ENCODE measurements at regions not wholly inside any gene's neighbourhood (a gene's known extent, or its start where the extent isn't known, plus 50 kb on each side); places are given as distances from the start of the nearest gene placed in this dataset.
"Not testable (repeated sequence)": the region's sequence is repeated elsewhere in the genome, so short reads cannot be mapped to it uniquely, and the experiment has no call there.

- Histone ChIP-seq H3K9me3 (ENCODE audit: control insufficient read depth, insufficient read depth, low read length) (no peaks in the 10 kb centered on the region), H3K27me3 (ENCODE audit: control insufficient read depth, insufficient read depth, low read length) (no peaks in the 10 kb centered on the region), H3K9ac (ENCODE audit: low read depth, low read length) (no peak overlapping the region), H3K4me1 (ENCODE audit: control insufficient read depth, insufficient read depth, low read length) (peaks cover 6% of the 10 kb centered on the region), H3K36me3 (ENCODE audit: control insufficient read depth, insufficient read depth, low read length) (no peaks in the 10 kb centered on the region), H3K4me3 (ENCODE audit: low read depth, low read length) (no peak overlapping the region)
Measured at GRCh38 chr7:41415471-41416207, 287.3 kb downstream of the INHBA start.

- H3K9ac ChIP-seq (ENCODE audit: low read depth, low read length): no peak overlapping the region
- no peaks in the 10 kb centered on the region for H3K9me3 ChIP-seq (ENCODE audit: control insufficient read depth, insufficient read depth, low read length)
- no peaks in the 10 kb centered on the region for H3K27me3 ChIP-seq (ENCODE audit: control insufficient read depth, insufficient read depth, low read length)
- H3K36me3 ChIP-seq (ENCODE audit: control insufficient read depth, insufficient read depth, low read length): no peaks in the 10 kb centered on the region
- H3K4me3 ChIP-seq (ENCODE audit: low read depth, low read length): no peak overlapping the region
- H3K4me1 ChIP-seq (ENCODE audit: control insufficient read depth, insufficient read depth, low read length): peaks cover 6% of the 10 kb centered on the region
Measured at GRCh38 chr7:41415051-41415450, 287.8 kb downstream of the INHBA start.

GRCh38 chr7:41404375-41405074, 298.4 kb downstream of the INHBA start:
- no peaks in the 10 kb centered on the region for H3K36me3 ChIP-seq (ENCODE audit: control insufficient read depth, insufficient read depth, low read length)
- H3K9me3 ChIP-seq (ENCODE audit: control insufficient read depth, insufficient read depth, low read length): no peaks in the 10 kb centered on the region
- H3K9ac ChIP-seq (ENCODE audit: low read depth, low read length): no peak overlapping the region
- H3K27me3 ChIP-seq (ENCODE audit: control insufficient read depth, insufficient read depth, low read length): no peaks in the 10 kb centered on the region
- no peak overlapping the region for H3K4me3 ChIP-seq (ENCODE audit: low read depth, low read length)
- H3K4me1 ChIP-seq (ENCODE audit: control insufficient read depth, insufficient read depth, low read length): peaks cover 2% of the 10 kb centered on the region

- Histone ChIP-seq H3K36me3 (ENCODE audit: control insufficient read depth, insufficient read depth, low read length) (no peaks in the 10 kb centered on the region), H3K4me1 (ENCODE audit: control insufficient read depth, insufficient read depth, low read length) (peaks cover 2% of the 10 kb centered on the region), H3K4me3 (ENCODE audit: low read depth, low read length) (no peak overlapping the region), H3K9ac (ENCODE audit: low read depth, low read length) (no peak overlapping the region), H3K9me3 (ENCODE audit: control insufficient read depth, insufficient read depth, low read length) (no peaks in the 10 kb centered on the region), H3K27me3 (ENCODE audit: control insufficient read depth, insufficient read depth, low read length) (no peaks in the 10 kb centered on the region)
Measured at GRCh38 chr7:41403291-41403690, 299.6 kb downstream of the INHBA start.

GRCh38 chr7:41401833-41402232, 301.1 kb downstream of the INHBA start:
- no peaks in the 10 kb centered on the region for H3K27me3 ChIP-seq (ENCODE audit: control insufficient read depth, insufficient read depth, low read length)
- H3K9me3 ChIP-seq (ENCODE audit: control insufficient read depth, insufficient read depth, low read length): no peaks in the 10 kb centered on the region
- H3K9ac ChIP-seq (ENCODE audit: low read depth, low read length): no peak overlapping the region

GRCh38 chr7:41399171-41399570, 303.7 kb downstream of the INHBA start:
- Histone ChIP-seq H3K9ac (ENCODE audit: low read depth, low read length) (no peak overlapping the region), H3K27me3 (ENCODE audit: control insufficient read depth, insufficient read depth, low read length) (no peaks in the 10 kb centered on the region), H3K9me3 (ENCODE audit: control insufficient read depth, insufficient read depth, low read length) (no peaks in the 10 kb centered on the region)

More at GRCh38 chr7:41401833-41402232, 301.1 kb downstream of the INHBA start:
- Histone ChIP-seq H3K36me3 (ENCODE audit: control insufficient read depth, insufficient read depth, low read length) (no peaks in the 10 kb centered on the region), H3K4me1 (ENCODE audit: control insufficient read depth, insufficient read depth, low read length) (peaks cover 2% of the 10 kb centered on the region), H3K4me3 (ENCODE audit: low read depth, low read length) (no peak overlapping the region)

GRCh38 chr7:41391818-41392217, 311.1 kb downstream of the INHBA start:
- no peak overlapping the region for H3K9ac ChIP-seq (ENCODE audit: low read depth, low read length)
- H3K27me3 ChIP-seq (ENCODE audit: control insufficient read depth, insufficient read depth, low read length): no peaks in the 10 kb centered on the region
- H3K9me3 ChIP-seq (ENCODE audit: control insufficient read depth, insufficient read depth, low read length): no peaks in the 10 kb centered on the region
- H3K36me3 ChIP-seq (ENCODE audit: control insufficient read depth, insufficient read depth, low read length): no peaks in the 10 kb centered on the region
- H3K4me3 ChIP-seq (ENCODE audit: low read depth, low read length): no peak overlapping the region
- no peaks in the 10 kb centered on the region for H3K4me1 ChIP-seq (ENCODE audit: control insufficient read depth, insufficient read depth, low read length)

More at GRCh38 chr7:41399171-41399570, 303.7 kb downstream of the INHBA start:
- Histone ChIP-seq H3K4me3 (ENCODE audit: low read depth, low read length) (no peak overlapping the region), H3K36me3 (ENCODE audit: control insufficient read depth, insufficient read depth, low read length) (no peaks in the 10 kb centered on the region), H3K4me1 (ENCODE audit: control insufficient read depth, insufficient read depth, low read length) (peaks cover 2% of the 10 kb centered on the region)

- H3K27me3 ChIP-seq (ENCODE audit: control insufficient read depth, insufficient read depth, low read length); H3K36me3 ChIP-seq (ENCODE audit: control insufficient read depth, insufficient read depth, low read length); H3K4me1 ChIP-seq (ENCODE audit: control insufficient read depth, insufficient read depth, low read length); H3K9me3 ChIP-seq (ENCODE audit: control insufficient read depth, insufficient read depth, low read length); H3K9ac ChIP-seq (ENCODE audit: low read depth, low read length); H3K4me3 ChIP-seq (ENCODE audit: low read depth, low read length): not testable (repeated sequence)
Measured at GRCh38 chr7:41388933-41389332, 314.0 kb downstream of the INHBA start.

- Histone ChIP-seq H3K36me3 (ENCODE audit: control insufficient read depth, insufficient read depth, low read length) (no peaks in the 10 kb centered on the region), H3K27me3 (ENCODE audit: control insufficient read depth, insufficient read depth, low read length) (no peaks in the 10 kb centered on the region), H3K4me1 (ENCODE audit: control insufficient read depth, insufficient read depth, low read length) (no peaks in the 10 kb centered on the region), H3K9me3 (ENCODE audit: control insufficient read depth, insufficient read depth, low read length) (no peaks in the 10 kb centered on the region), H3K9ac (ENCODE audit: low read depth, low read length) (no peak overlapping the region), H3K4me3 (ENCODE audit: low read depth, low read length) (no peak overlapping the region)
Measured at GRCh38 chr7:41385996-41386395, 316.9 kb downstream of the INHBA start.

GRCh38 chr7:41384418-41384817, 318.5 kb downstream of the INHBA start:
- H3K4me1 ChIP-seq (ENCODE audit: control insufficient read depth, insufficient read depth, low read length): no peaks in the 10 kb centered on the region
- no peak overlapping the region for H3K9ac ChIP-seq (ENCODE audit: low read depth, low read length)
- H3K9me3 ChIP-seq (ENCODE audit: control insufficient read depth, insufficient read depth, low read length): no peaks in the 10 kb centered on the region
- H3K27me3 ChIP-seq (ENCODE audit: control insufficient read depth, insufficient read depth, low read length): no peaks in the 10 kb centered on the region
- no peaks in the 10 kb centered on the region for H3K36me3 ChIP-seq (ENCODE audit: control insufficient read depth, insufficient read depth, low read length)
- H3K4me3 ChIP-seq (ENCODE audit: low read depth, low read length): no peak overlapping the region

- no peak overlapping the region for H3K4me3 ChIP-seq (ENCODE audit: low read depth, low read length)
- no peaks in the 10 kb centered on the region for H3K4me1 ChIP-seq (ENCODE audit: control insufficient read depth, insufficient read depth, low read length)
- H3K9me3 ChIP-seq (ENCODE audit: control insufficient read depth, insufficient read depth, low read length): no peaks in the 10 kb centered on the region
- no peak overlapping the region for H3K9ac ChIP-seq (ENCODE audit: low read depth, low read length)
- H3K27me3 ChIP-seq (ENCODE audit: control insufficient read depth, insufficient read depth, low read length): no peaks in the 10 kb centered on the region
- no peaks in the 10 kb centered on the region for H3K36me3 ChIP-seq (ENCODE audit: control insufficient read depth, insufficient read depth, low read length)
Measured at GRCh38 chr7:41383596-41383995, 319.3 kb downstream of the INHBA start.

- Histone ChIP-seq H3K36me3 (ENCODE audit: control insufficient read depth, insufficient read depth, low read length) (no peaks in the 10 kb centered on the region), H3K4me1 (ENCODE audit: control insufficient read depth, insufficient read depth, low read length) (no peaks in the 10 kb centered on the region), H3K4me3 (ENCODE audit: low read depth, low read length) (no peak overlapping the region), H3K9ac (ENCODE audit: low read depth, low read length) (no peak overlapping the region), H3K27me3 (ENCODE audit: control insufficient read depth, insufficient read depth, low read length) (no peaks in the 10 kb centered on the region), H3K9me3 (ENCODE audit: control insufficient read depth, insufficient read depth, low read length) (no peaks in the 10 kb centered on the region)
Measured at GRCh38 chr7:41378156-41378555, 324.7 kb downstream of the INHBA start.
